HEK293 (cell line): ENCODE measurements at regions not wholly inside any gene's neighbourhood (a gene's known extent, or its start where the extent isn't known, plus 50 kb on each side); places are given as distances from the start of the nearest gene placed in this dataset.
A peak's percentile ranks its signal among the peaks of the same experiment; 100 is the strongest.

Experiments
- CTCF ChIA-PET: fragments of 350-600 bp; formaldehyde crosslinking; extraction: SDS; loops from one replicate; lab custom pipeline; 2021; ENCODE audit warnings: antibody characterized with exemption; lab: Yijun Ruan, JAX
- POLR2A ChIA-PET: fragments of 300-600 bp; formaldehyde crosslinking; extraction: SDS; loops from one replicate; lab custom pipeline; 2020; ENCODE audit warnings: antibody characterized with exemption, inconsistent platforms; lab: Yijun Ruan, JAX
- H3K27ac ChIP-seq: fragments of 200-500 bp; sonication (Bioruptor generic); 2 replicates; pipeline ENCODE4 v1.5.1; 2014; ENCODE audit warnings: low read depth, low read length, control low read depth, inconsistent platforms; ENCODE audit errors: extremely low read depth
- H3K36me3 ChIP-seq, 2 experiments: fragments of 200-500 bp in 1 of 2; sonication (Bioruptor generic) in 1 of 2; 1 replicate in 1 of 2; 2 replicates in 1 of 2; pipeline ENCODE4 v1.5.1; 2014 to 2017; ENCODE audit warnings: inconsistent platforms in 2 of 2, low read length in 2 of 2; ENCODE audit not compliant: control insufficient read depth in 2 of 2, insufficient read depth in 1 of 2
- H3K4me1 ChIP-seq: fragments of 200-500 bp; sonication (Bioruptor generic); 2 replicates; pipeline ENCODE4 v1.5.1; 2014; ENCODE audit warnings: mild to moderate bottlenecking, low read length, inconsistent platforms; ENCODE audit not compliant: control insufficient read depth, insufficient read depth
- H3K4me3 ChIP-seq: 2 replicates; pipeline ENCODE4 v1.5.1; 2011; ENCODE audit warnings: low read depth, mild to moderate bottlenecking, control low read depth, low read length, moderate library complexity
- H3K9me3 ChIP-seq: fragments of 200-500 bp; sonication (Bioruptor generic); 2 replicates; pipeline ENCODE4 v1.5.1; 2014; ENCODE audit warnings: low read depth, low read length, inconsistent platforms; ENCODE audit not compliant: control insufficient read depth, insufficient read depth
- ZFP37 ChIP-seq: fragments of 450-650 bp; formaldehyde crosslinking; IDR thresholded peaks from 2 replicates; pipeline ENCODE4 v1.5.1; 2016; ENCODE audit warnings: missing biosample characterization, missing genetic modification characterization
- ZIC2 ChIP-seq: fragments of 450-650 bp; formaldehyde crosslinking; IDR thresholded peaks from 2 replicates; pipeline ENCODE4 v1.5.1; 2016; ENCODE audit warnings: missing biosample characterization, missing genetic modification characterization
- ZNF157 ChIP-seq: fragments of 450-650 bp; formaldehyde crosslinking; IDR thresholded peaks from 2 replicates; pipeline ENCODE4 v1.5.1; 2016; ENCODE audit warnings: missing biosample characterization, missing genetic modification characterization
- ZNF16 ChIP-seq: fragments of 450-650 bp; formaldehyde crosslinking; IDR thresholded peaks from 2 replicates; pipeline ENCODE4 v1.5.1; 2016; ENCODE audit warnings: low read depth, missing biosample characterization, missing genetic modification characterization
- ZNF202 ChIP-seq: fragments of 450-650 bp; formaldehyde crosslinking; IDR thresholded peaks from 2 replicates; pipeline ENCODE4 v1.5.1; 2016; ENCODE audit warnings: missing biosample characterization, missing genetic modification characterization, borderline replicate concordance
- ZNF521 ChIP-seq: fragments of 450-650 bp; formaldehyde crosslinking; IDR thresholded peaks from 2 replicates; pipeline ENCODE4 v1.5.1; 2017; ENCODE audit warnings: missing biosample characterization, mild to moderate bottlenecking, missing genetic modification characterization
- ZNF544 ChIP-seq: fragments of 450-650 bp; formaldehyde crosslinking; IDR thresholded peaks from 2 replicates; pipeline ENCODE4 v1.5.0; 2017; ENCODE audit warnings: missing biosample characterization, missing genetic modification characterization
- ZNF555 ChIP-seq: fragments of 450-650 bp; formaldehyde crosslinking; conservative IDR thresholded peaks from 2 replicates; pipeline ENCODE4 v1.5.1; 2017; ENCODE audit warnings: missing biosample characterization, mild to moderate bottlenecking, missing genetic modification characterization, inconsistent platforms
- ZNF596 ChIP-seq: fragments of 450-650 bp; IDR thresholded peaks from 2 replicates; pipeline ENCODE4 v1.5.0; 2018; ENCODE audit warnings: missing biosample characterization, mild to moderate bottlenecking, missing genetic modification characterization, moderate library complexity
- ZNF629 ChIP-seq: fragments of 450-650 bp; formaldehyde crosslinking; IDR thresholded peaks from 2 replicates; pipeline ENCODE4 v1.5.1; 2017; ENCODE audit warnings: missing biosample characterization, missing genetic modification characterization
- ZNF791 ChIP-seq: fragments of 450-650 bp; formaldehyde crosslinking; IDR thresholded peaks from 2 replicates; pipeline ENCODE4 v1.5.1; 2016; ENCODE audit warnings: missing biosample characterization, missing genetic modification characterization
- ZNF830 ChIP-seq: fragments of 450-650 bp; IDR thresholded peaks from 2 replicates; pipeline ENCODE4 v1.5.0; 2018; ENCODE audit warnings: missing biosample characterization, missing genetic modification characterization, low read depth, mild to moderate bottlenecking, moderate library complexity
- TF ChIP-seq, protein P1 (sequence below): fragments of 450-650 bp; IDR thresholded peaks from 2 replicates; pipeline ENCODE4 v1.5.1; 2018; ENCODE audit warnings: missing biosample characterization, mild to moderate bottlenecking, missing genetic modification characterization
- TF ChIP-seq, protein P2 (sequence below): fragments of 450-650 bp; formaldehyde crosslinking; IDR thresholded peaks from 2 replicates; pipeline ENCODE4 v1.5.1; 2016; ENCODE audit warnings: missing biosample characterization, missing genetic modification characterization, borderline replicate concordance
- TF ChIP-seq, protein P3 (sequence below): fragments of 450-650 bp; formaldehyde crosslinking; IDR thresholded peaks from 2 replicates; pipeline ENCODE4 v1.5.1; 2016; ENCODE audit warnings: missing biosample characterization, missing genetic modification characterization
- TF ChIP-seq, protein P4 (sequence below): IDR thresholded peaks from 2 replicates; pipeline ENCODE4 v1.6.1; 2011; ENCODE audit warnings: mild to moderate bottlenecking, low read depth, low read length, borderline replicate concordance

GRCh38 chr10:120746001-120746777, 105.0 kb upstream of the WDR11 start:
- TF ChIP-seq ZNF791 (tag by site-specific recombination) (no peak), ZIC2 (tag by site-specific recombination) (0 out of 2 replicates have a peak, but pooled peaks have one; percentile 32), ZNF830 (tag by site-specific recombination) (no peak), ZNF157 (no peak), ZFP37 (tag by site-specific recombination) (no peak)
- TF ChIP-seq, all 188 proteins: peak for 1
- Histone ChIP-seq H3K4me3 (no peak overlapping the region), H3K27ac (no peak overlapping the region), H3K9me3 (no peaks in the 10 kb centered on the region), H3K4me1 (no peaks in the 10 kb centered on the region), H3K36me3 (no peaks in the 10 kb centered on the region)
- ChIA-PET POLR2A (no interaction called here), CTCF (no interaction called here)

DNA sequence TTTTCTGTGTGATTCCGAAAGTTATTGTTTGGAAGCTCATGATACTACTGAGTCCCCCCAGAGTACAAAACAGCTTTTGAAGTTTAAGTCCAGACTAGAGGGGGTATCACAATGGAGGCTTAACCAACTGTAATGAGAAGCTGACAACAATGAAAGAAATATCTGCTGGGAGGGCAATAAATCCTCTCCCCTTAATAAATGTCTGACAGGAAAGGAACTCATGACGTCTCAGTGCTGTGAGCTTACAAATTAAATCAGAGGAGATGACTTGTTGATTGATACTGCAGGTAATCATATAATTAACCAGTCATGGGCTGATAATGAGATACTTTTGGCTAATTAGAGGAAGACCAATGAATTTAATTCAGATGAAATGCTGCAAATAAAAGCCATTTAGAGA, 102.6 kb upstream of the WDR11 start:
- H3K9me3 ChIP-seq: no peaks in the 10 kb centered on the region
- CTCF ChIA-PET: interaction anchor here (0.7 to 1.7 kb wide), 3 partner anchors 12 to 117 kb away, joined by 3 to 9 read pairs (median 4); no protein-coding TSS in a partner anchor
- H3K36me3 ChIP-seq: no peaks in the 10 kb centered on the region
- no peaks in the 10 kb centered on the region for H3K4me1 ChIP-seq
- TF ChIP-seq ZNF16 (tag by site-specific recombination) (no peak), ZNF629 (tag by site-specific recombination) (no peak), ZNF830 (tag by site-specific recombination) (no peak), ZNF202 (tag by site-specific recombination) (no peak), ZNF521 (tag by site-specific recombination) (no peak), ZNF596 (tag by site-specific recombination) (no peak), ZNF544 (tag by site-specific recombination) (no peak), ZNF555 (tag by site-specific recombination) (no peak)
- TF ChIP-seq, protein P1, sequence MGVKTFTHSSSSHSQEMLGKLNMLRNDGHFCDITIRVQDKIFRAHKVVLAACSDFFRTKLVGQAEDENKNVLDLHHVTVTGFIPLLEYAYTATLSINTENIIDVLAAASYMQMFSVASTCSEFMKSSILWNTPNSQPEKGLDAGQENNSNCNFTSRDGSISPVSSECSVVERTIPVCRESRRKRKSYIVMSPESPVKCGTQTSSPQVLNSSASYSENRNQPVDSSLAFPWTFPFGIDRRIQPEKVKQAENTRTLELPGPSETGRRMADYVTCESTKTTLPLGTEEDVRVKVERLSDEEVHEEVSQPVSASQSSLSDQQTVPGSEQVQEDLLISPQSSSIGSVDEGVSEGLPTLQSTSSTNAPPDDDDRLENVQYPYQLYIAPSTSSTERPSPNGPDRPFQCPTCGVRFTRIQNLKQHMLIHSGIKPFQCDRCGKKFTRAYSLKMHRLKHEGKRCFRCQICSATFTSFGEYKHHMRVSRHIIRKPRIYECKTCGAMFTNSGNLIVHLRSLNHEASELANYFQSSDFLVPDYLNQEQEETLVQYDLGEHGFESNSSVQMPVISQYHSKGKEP (tag by site-specific recombination): no peak
- TF ChIP-seq, protein P2, sequence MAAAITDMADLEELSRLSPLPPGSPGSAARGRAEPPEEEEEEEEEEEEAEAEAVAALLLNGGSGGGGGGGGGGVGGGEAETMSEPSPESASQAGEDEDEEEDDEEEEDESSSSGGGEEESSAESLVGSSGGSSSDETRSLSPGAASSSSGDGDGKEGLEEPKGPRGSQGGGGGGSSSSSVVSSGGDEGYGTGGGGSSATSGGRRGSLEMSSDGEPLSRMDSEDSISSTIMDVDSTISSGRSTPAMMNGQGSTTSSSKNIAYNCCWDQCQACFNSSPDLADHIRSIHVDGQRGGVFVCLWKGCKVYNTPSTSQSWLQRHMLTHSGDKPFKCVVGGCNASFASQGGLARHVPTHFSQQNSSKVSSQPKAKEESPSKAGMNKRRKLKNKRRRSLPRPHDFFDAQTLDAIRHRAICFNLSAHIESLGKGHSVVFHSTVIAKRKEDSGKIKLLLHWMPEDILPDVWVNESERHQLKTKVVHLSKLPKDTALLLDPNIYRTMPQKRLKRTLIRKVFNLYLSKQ: no peak
- TF ChIP-seq, protein P3, sequence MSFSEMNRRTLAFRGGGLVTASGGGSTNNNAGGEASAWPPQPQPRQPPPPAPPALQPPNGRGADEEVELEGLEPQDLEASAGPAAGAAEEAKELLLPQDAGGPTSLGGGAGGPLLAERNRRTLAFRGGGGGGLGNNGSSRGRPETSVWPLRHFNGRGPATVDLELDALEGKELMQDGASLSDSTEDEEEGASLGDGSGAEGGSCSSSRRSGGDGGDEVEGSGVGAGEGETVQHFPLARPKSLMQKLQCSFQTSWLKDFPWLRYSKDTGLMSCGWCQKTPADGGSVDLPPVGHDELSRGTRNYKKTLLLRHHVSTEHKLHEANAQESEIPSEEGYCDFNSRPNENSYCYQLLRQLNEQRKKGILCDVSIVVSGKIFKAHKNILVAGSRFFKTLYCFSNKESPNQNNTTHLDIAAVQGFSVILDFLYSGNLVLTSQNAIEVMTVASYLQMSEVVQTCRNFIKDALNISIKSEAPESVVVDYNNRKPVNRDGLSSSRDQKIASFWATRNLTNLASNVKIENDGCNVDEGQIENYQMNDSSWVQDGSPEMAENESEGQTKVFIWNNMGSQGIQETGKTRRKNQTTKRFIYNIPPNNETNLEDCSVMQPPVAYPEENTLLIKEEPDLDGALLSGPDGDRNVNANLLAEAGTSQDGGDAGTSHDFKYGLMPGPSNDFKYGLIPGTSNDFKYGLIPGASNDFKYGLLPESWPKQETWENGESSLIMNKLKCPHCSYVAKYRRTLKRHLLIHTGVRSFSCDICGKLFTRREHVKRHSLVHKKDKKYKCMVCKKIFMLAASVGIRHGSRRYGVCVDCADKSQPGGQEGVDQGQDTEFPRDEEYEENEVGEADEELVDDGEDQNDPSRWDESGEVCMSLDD (tag by site-specific recombination): no peak
- TF ChIP-seq, protein P4, sequence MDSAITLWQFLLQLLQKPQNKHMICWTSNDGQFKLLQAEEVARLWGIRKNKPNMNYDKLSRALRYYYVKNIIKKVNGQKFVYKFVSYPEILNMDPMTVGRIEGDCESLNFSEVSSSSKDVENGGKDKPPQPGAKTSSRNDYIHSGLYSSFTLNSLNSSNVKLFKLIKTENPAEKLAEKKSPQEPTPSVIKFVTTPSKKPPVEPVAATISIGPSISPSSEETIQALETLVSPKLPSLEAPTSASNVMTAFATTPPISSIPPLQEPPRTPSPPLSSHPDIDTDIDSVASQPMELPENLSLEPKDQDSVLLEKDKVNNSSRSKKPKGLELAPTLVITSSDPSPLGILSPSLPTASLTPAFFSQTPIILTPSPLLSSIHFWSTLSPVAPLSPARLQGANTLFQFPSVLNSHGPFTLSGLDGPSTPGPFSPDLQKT: no peak
- no peak overlapping the region for H3K27ac ChIP-seq
- no peak overlapping the region for H3K4me3 ChIP-seq
- POLR2A ChIA-PET: no interaction called here
